ENCODE measurements at regions not wholly inside any gene's neighbourhood (a gene's known extent, or its start where the extent isn't known, plus 50 kb on each side); places are given as distances from the start of the nearest gene placed in this dataset.

DNA sequence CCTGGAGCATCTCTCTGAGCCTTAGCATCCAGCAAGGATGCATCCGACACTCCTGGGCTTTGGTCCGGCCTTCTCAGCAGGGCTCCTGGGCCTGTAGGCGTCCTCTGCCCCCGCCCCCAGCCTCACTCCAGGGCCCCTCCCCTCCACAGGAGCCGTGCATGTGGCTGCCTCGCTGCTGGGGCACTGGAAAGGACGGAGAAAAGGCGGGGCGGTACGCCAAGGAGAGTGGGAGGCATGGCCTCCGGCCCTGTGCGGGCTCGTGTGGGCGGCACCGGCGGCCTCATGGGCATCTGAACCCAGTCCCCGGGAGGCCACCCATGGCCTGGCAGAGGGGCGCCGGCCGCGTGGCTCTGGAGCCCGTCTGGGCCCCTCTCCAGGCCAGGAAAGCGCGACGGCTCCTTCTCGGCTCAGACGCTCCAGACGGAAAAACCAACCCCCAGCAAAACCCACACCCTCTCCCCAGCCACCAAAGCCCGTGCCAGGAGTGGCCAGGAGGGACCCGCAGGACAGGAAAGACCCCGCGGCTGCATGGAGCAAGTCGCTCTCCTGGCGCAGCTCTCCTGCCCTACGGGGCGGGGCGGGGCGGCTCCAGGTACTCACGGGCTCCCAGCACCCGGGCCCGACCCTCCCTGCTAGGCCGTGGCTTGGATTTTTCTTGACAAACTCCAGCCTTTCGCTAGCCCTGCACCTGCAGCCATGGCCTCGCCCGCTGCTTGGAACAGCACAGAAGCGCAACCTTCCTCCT lies 419.9 kb downstream of the QKI start:
- TF ChIP-seq, protein P1, sequence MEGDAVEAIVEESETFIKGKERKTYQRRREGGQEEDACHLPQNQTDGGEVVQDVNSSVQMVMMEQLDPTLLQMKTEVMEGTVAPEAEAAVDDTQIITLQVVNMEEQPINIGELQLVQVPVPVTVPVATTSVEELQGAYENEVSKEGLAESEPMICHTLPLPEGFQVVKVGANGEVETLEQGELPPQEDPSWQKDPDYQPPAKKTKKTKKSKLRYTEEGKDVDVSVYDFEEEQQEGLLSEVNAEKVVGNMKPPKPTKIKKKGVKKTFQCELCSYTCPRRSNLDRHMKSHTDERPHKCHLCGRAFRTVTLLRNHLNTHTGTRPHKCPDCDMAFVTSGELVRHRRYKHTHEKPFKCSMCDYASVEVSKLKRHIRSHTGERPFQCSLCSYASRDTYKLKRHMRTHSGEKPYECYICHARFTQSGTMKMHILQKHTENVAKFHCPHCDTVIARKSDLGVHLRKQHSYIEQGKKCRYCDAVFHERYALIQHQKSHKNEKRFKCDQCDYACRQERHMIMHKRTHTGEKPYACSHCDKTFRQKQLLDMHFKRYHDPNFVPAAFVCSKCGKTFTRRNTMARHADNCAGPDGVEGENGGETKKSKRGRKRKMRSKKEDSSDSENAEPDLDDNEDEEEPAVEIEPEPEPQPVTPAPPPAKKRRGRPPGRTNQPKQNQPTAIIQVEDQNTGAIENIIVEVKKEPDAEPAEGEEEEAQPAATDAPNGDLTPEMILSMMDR (IDR thresholded peaks at IDR 0.05 in 2 of 3, conservative IDR thresholded peaks at IDR 0.05 in 1 of 3; ENCODE audit: insufficient read depth in 2 of 3, low read depth in 1 of 3, low read length in 3 of 3), result no peak
- TF ChIP-seq ZBTB26 (CRISPR knock-in tag; IDR thresholded peaks at IDR 0.05), result no peak
- TF ChIP-seq EZH2 (IDR thresholded peaks at IDR 0.05; ENCODE audit: borderline replicate concordance, low read depth, low read length), result 0 out of 2 replicates have a peak, but pooled peaks have one; percentile 66
- TF ChIP-seq, protein P2, sequence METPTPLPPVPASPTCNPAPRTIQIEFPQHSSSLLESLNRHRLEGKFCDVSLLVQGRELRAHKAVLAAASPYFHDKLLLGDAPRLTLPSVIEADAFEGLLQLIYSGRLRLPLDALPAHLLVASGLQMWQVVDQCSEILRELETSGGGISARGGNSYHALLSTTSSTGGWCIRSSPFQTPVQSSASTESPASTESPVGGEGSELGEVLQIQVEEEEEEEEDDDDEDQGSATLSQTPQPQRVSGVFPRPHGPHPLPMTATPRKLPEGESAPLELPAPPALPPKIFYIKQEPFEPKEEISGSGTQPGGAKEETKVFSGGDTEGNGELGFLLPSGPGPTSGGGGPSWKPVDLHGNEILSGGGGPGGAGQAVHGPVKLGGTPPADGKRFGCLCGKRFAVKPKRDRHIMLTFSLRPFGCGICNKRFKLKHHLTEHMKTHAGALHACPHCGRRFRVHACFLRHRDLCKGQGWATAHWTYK (CRISPR knock-in tag; IDR thresholded peaks at IDR 0.05), result no peak
- no peak for TF ChIP-seq RFX5 (IDR thresholded peaks at IDR 0.05; ENCODE audit: low read depth, low read length)
- no peak for TF ChIP-seq CBX8 (IDR thresholded peaks at IDR 0.05; ENCODE audit: borderline replicate concordance, extremely low read depth, low read depth, low read length, poor library complexity, severe bottlenecking)
- no peak for TF ChIP-seq FOXA1 (IDR thresholded peaks at IDR 0.05; ENCODE audit: borderline replicate concordance)
- TF ChIP-seq ARID3A (IDR thresholded peaks at IDR 0.05; ENCODE audit: borderline replicate concordance, low read depth, low read length), result no peak
- TF ChIP-seq CEBPB (tag; IDR thresholded peaks at IDR 0.05), result no peak
- TF ChIP-seq, protein P3, sequence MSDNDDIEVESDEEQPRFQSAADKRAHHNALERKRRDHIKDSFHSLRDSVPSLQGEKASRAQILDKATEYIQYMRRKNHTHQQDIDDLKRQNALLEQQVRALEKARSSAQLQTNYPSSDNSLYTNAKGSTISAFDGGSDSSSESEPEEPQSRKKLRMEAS (CRISPR knock-in tag; IDR thresholded peaks at IDR 0.05), result no peak

Data from K562 (cell line).